ENCODE measurements at regions not wholly inside any gene's neighbourhood (a gene's known extent, or its start where the extent isn't known, plus 50 kb on each side); places are given as distances from the start of the nearest gene placed in this dataset.
"Not testable (repeated sequence)": the region's sequence is repeated elsewhere in the genome, so short reads cannot be mapped to it uniquely, and the experiment has no call there.

- DNase-seq, result no peak
Measured at GRCh38 chr4:64807821-64808220, 398.6 kb upstream of the TECRL start.

GRCh38 chr4:64799751-64800150 is 390.5 kb upstream of the TECRL start:
- DNase-seq, result no peak

GRCh38 chr4:64798828-64799227 is 389.6 kb upstream of the TECRL start:
- not testable (repeated sequence) for DNase-seq

- no peak for DNase-seq
Measured at GRCh38 chr4:64796581-64796980, 387.3 kb upstream of the TECRL start.

- no peak for DNase-seq
Measured at GRCh38 chr4:64784125-64784524, 374.9 kb upstream of the TECRL start.

- DNase-seq, result peak; percentile 2
Measured at GRCh38 chr4:64781737-64782326, 372.6 kb upstream of the TECRL start.

- DNase-seq, result no peak
Measured at GRCh38 chr4:64780664-64781063, 371.4 kb upstream of the TECRL start.

GRCh38 chr4:64777286-64777685 is 368.0 kb upstream of the TECRL start:
- no peak for DNase-seq

- no peak for DNase-seq
Measured at GRCh38 chr4:64776820-64777219, 367.6 kb upstream of the TECRL start.

GRCh38 chr4:64774626-64775025 is 365.4 kb upstream of the TECRL start:
- no peak for DNase-seq

- no peak for DNase-seq
Measured at GRCh38 chr4:64771149-64771548, 361.9 kb upstream of the TECRL start.

GRCh38 chr4:64767547-64767946 is 358.3 kb upstream of the TECRL start:
- DNase-seq, result no peak

GRCh38 chr4:64766565-64766964 is 357.3 kb upstream of the TECRL start:
- no peak for DNase-seq

- DNase-seq, result no peak
Measured at GRCh38 chr4:64756016-64756415, 346.8 kb upstream of the TECRL start.

GRCh38 chr4:64747919-64748715 is 338.9 kb upstream of the TECRL start:
- no peak for DNase-seq

- no peak for DNase-seq
Measured at GRCh38 chr4:64738240-64738639, 329.0 kb upstream of the TECRL start.

- DNase-seq, result not testable (repeated sequence)
Measured at GRCh38 chr4:64737854-64738138, 328.5 kb upstream of the TECRL start.

GRCh38 chr4:64737026-64737853 is 328.0 kb upstream of the TECRL start:
- DNase-seq, result no peak

GRCh38 chr4:64729561-64729960 is 320.3 kb upstream of the TECRL start:
- no peak for DNase-seq

- DNase-seq, result no peak
Measured at GRCh38 chr4:64727960-64728359, 318.7 kb upstream of the TECRL start.

- not testable (repeated sequence) for DNase-seq
Measured at GRCh38 chr4:64727391-64727790, 318.1 kb upstream of the TECRL start.

- DNase-seq, result no peak
Measured at GRCh38 chr4:64724689-64725088, 315.4 kb upstream of the TECRL start.

- no peak for DNase-seq
Measured at GRCh38 chr4:64721106-64721505, 311.9 kb upstream of the TECRL start.

- DNase-seq, result no peak
Measured at GRCh38 chr4:64718091-64718490, 308.8 kb upstream of the TECRL start.

All from CD4-positive, alpha-beta T cell treated with Interleukin-12 subunit alpha and Interleukin-12 subunit beta, for 1 hour (primary cell).